ENCODE measurements at regions not wholly inside any gene's neighbourhood (a gene's known extent, or its start where the extent isn't known, plus 50 kb on each side); places are given as distances from the start of the nearest gene placed in this dataset.

- H3K4me2 ChIP-seq: no peak overlapping the region
- H3K4me3 Mint-ChIP-seq: no peak overlapping the region
- no peaks in the 10 kb centered on the region for H3K27me3 ChIP-seq (ENCODE audit: insufficient read depth)
- no peak overlapping the region for H2AFZ ChIP-seq
- H3K4me1 Mint-ChIP-seq: no peaks in the 10 kb centered on the region
- H3K36me3 ChIP-seq (ENCODE audit: insufficient read depth): no peaks in the 10 kb centered on the region; the same call in 1 of the 2 replicates
- H3K27ac Mint-ChIP-seq: no peak overlapping the region
- ATAC-seq: no peak
- H3K36me3 Mint-ChIP-seq (ENCODE audit: low read depth): peaks cover 54% of the 10 kb centered on the region
- no peaks in the 10 kb centered on the region for H3K79me2 ChIP-seq (replicated peaks; ENCODE audit: insufficient read depth)
- H3K9me2 ChIP-seq (ENCODE audit: insufficient read depth): no peaks in the 10 kb centered on the region
- TF ChIP-seq NANOG (IDR thresholded peaks at IDR 0.05; ENCODE audit: borderline replicate concordance) (no peak), CREB1 (CRISPR knock-in tag; IDR thresholded peaks at IDR 0.05; ENCODE audit: low read depth) (no peak), ETS1 (IDR thresholded peaks at IDR 0.05) (no peak), STAT1 (IDR thresholded peaks at IDR 0.05; ENCODE audit: unreplicated experiment) (no peak), ZNF114 (CRISPR knock-in tag; IDR thresholded peaks at IDR 0.05) (no peak), POLR2AphosphoS5 (IDR thresholded peaks at IDR 0.05; ENCODE audit: low read depth) (no peak), ZNF331 (CRISPR knock-in tag; IDR thresholded peaks at IDR 0.05; ENCODE audit: low read depth) (no peak)
- TF ChIP-seq, protein P1, sequence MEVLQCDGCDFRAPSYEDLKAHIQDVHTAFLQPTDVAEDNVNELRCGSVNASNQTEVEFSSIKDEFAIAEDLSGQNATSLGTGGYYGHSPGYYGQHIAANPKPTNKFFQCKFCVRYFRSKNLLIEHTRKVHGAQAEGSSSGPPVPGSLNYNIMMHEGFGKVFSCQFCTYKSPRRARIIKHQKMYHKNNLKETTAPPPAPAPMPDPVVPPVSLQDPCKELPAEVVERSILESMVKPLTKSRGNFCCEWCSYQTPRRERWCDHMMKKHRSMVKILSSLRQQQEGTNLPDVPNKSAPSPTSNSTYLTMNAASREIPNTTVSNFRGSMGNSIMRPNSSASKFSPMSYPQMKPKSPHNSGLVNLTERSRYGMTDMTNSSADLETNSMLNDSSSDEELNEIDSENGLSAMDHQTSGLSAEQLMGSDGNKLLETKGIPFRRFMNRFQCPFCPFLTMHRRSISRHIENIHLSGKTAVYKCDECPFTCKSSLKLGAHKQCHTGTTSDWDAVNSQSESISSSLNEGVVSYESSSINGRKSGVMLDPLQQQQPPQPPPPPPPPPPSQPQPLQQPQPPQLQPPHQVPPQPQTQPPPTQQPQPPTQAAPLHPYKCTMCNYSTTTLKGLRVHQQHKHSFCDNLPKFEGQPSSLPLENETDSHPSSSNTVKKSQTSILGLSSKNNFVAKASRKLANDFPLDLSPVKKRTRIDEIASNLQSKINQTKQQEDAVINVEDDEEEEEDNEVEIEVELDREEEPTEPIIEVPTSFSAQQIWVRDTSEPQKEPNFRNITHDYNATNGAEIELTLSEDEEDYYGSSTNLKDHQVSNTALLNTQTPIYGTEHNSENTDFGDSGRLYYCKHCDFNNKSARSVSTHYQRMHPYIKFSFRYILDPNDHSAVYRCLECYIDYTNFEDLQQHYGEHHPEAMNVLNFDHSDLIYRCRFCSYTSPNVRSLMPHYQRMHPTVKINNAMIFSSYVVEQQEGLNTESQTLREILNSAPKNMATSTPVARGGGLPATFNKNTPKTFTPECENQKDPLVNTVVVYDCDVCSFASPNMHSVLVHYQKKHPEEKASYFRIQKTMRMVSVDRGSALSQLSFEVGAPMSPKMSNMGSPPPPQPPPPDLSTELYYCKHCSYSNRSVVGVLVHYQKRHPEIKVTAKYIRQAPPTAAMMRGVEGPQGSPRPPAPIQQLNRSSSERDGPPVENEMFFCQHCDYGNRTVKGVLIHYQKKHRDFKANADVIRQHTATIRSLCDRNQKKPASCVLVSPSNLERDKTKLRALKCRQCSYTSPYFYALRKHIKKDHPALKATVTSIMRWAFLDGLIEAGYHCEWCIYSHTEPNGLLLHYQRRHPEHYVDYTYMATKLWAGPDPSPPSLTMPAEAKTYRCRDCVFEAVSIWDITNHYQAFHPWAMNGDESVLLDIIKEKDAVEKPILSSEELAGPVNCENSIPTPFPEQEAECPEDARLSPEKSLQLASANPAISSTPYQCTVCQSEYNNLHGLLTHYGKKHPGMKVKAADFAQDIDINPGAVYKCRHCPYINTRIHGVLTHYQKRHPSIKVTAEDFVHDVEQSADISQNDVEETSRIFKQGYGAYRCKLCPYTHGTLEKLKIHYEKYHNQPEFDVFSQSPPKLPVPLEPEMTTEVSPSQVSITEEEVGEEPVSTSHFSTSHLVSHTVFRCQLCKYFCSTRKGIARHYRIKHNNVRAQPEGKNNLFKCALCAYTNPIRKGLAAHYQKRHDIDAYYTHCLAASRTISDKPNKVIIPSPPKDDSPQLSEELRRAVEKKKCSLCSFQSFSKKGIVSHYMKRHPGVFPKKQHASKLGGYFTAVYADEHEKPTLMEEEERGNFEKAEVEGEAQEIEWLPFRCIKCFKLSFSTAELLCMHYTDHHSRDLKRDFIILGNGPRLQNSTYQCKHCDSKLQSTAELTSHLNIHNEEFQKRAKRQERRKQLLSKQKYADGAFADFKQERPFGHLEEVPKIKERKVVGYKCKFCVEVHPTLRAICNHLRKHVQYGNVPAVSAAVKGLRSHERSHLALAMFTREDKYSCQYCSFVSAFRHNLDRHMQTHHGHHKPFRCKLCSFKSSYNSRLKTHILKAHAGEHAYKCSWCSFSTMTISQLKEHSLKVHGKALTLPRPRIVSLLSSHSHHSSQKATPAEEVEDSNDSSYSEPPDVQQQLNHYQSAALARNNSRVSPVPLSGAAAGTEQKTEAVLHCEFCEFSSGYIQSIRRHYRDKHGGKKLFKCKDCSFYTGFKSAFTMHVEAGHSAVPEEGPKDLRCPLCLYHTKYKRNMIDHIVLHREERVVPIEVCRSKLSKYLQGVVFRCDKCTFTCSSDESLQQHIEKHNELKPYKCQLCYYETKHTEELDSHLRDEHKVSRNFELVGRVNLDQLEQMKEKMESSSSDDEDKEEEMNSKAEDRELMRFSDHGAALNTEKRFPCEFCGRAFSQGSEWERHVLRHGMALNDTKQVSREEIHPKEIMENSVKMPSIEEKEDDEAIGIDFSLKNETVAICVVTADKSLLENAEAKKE (CRISPR knock-in tag; IDR thresholded peaks at IDR 0.05): no peak
- DNase-seq (ENCODE audit: low spot score): no peak
- peaks cover 99% of the 10 kb centered on the region for H3K9me3 Mint-ChIP-seq
- no peaks in the 10 kb centered on the region for H3F3A ChIP-seq (replicated peaks; ENCODE audit: low read depth)
- H3K4me1 ChIP-seq (ENCODE audit: insufficient read depth): no peaks in the 10 kb centered on the region
- no peak overlapping the region for H3K27ac ChIP-seq (ENCODE audit: low read depth)
- H3K27me3 Mint-ChIP-seq (ENCODE audit: insufficient read depth, low read depth, poor library complexity): no peaks in the 10 kb centered on the region
- H4K20me1 ChIP-seq (replicated peaks; ENCODE audit: insufficient read depth): no peaks in the 10 kb centered on the region
- H3K4me3 ChIP-seq: no peak overlapping the region
These were observed 1146.7 kb downstream of the TYW1 start for GRCh38 chr7:68143345-68143744.
